ENCODE measurements at regions not wholly inside any gene's neighbourhood (a gene's known extent, or its start where the extent isn't known, plus 50 kb on each side); places are given as distances from the start of the nearest gene placed in this dataset.

- TF ChIP-seq EZH2 (IDR thresholded peaks at IDR 0.05; ENCODE audit: insufficient read depth, poor library complexity, severe bottlenecking) (no peak), EZH2phosphoT487 (IDR thresholded peaks at IDR 0.05; ENCODE audit: insufficient read depth, low read depth) (no peak)
These were observed 184.0 kb downstream of the IRS2 start for GRCh38 chr13:109602356-109602755.
